Uterus (tissue), 3 donors: ENCODE measurements at regions not wholly inside any gene's neighbourhood (a gene's known extent, or its start where the extent isn't known, plus 50 kb on each side); places are given as distances from the start of the nearest gene placed in this dataset.
"Not testable (repeated sequence)": the region's sequence is repeated elsewhere in the genome, so short reads cannot be mapped to it uniquely, and the experiment has no call there.

Experiments used
- DNase-seq, 2 donors: peaks; one replicate each; pipeline ENCODE4 v3.0.0-alpha.2; 2019 to 2020
- H3K27ac ChIP-seq, 2 donors: fragments of 200-600 bp; sonication (generic); 1 replicate in 1 of 2; 2 replicates in 1 of 2; pipeline ENCODE4 v1.5.1; 2016 to 2018
- H3K27me3 ChIP-seq, 2 donors: fragments of 200-600 bp; sonication (generic); one replicate each; pipeline ENCODE4 v1.5.1; 2018 to 2019; ENCODE audit warnings: control low read depth in 1 of 2
- H3K36me3 ChIP-seq, 2 donors: fragments of 200-600 bp; sonication (generic); one replicate each; pipeline ENCODE4 v1.5.1; 2019; ENCODE audit warnings: control low read depth in 1 of 2
- H3K4me1 ChIP-seq, 2 donors: fragments of 200-600 bp; sonication (generic); one replicate each; pipeline ENCODE4 v1.5.1; 2018 to 2019; ENCODE audit warnings: control low read depth in 1 of 2
- H3K4me3 ChIP-seq, 2 donors: fragments of 200-600 bp; sonication (generic); 1 replicate in 1 of 2; 2 replicates in 1 of 2; pipeline ENCODE4 v1.5.1; 2018 to 2019; ENCODE audit warnings: mild to moderate bottlenecking in 1 of 2
- H3K9me3 ChIP-seq, 2 donors: fragments of 200-600 bp; sonication (generic); one replicate each; pipeline ENCODE4 v1.5.1; 2019; ENCODE audit warnings: control low read depth in 1 of 2
- CTCF ChIP-seq, 4 experiments: fragments of 200-600 bp in 2 of 4; fragments of 450-650 bp in 2 of 4; sonication (generic) in 2 of 4; IDR thresholded peaks; one replicate each; pipeline ENCODE4 v1.5.1; 2016 to 2019; ENCODE audit warnings: antibody characterized with exemption in 4 of 4, mild to moderate bottlenecking in 2 of 4, moderate library complexity in 1 of 4
- POLR2A ChIP-seq, 2 donors: fragments of 450-650 bp; IDR thresholded peaks; one replicate each; pipeline ENCODE4 v1.6.1; 2016; ENCODE audit warnings: antibody characterized with exemption in 2 of 2, mild to moderate bottlenecking in 1 of 2, moderate library complexity in 1 of 2
- intact Hi-C: fragments of 100-400 bp; cut with DNase I; formaldehyde crosslinking; loops from one replicate; pipeline ENCODE4 v1.15.1; 2023; ENCODE audit warnings: low total_unique reads
- donor health status: DM: yes; HTN: yes; CAD: no.

DNA sequence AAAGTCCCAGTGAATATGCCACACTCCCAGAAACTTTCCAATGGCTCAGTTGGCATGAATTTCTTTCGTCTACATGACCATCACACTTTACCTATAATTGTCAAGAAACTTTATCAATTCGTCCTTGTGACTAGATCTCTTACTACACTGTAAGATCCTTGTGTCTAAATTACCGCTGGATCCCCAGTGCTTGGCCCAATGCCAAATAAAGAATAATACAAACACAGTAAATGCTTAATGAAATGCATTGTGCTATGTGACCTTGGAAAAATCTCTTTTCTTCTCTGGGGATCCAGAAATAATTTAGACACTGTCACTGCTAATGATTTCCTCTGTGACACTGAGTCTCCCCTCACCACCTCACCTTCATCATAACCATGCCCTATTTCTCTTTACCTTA, 137.9 kb downstream of the VSIG4 start:
- DNase-seq, result no peak
- intact Hi-C loops, result no loop called here
- no peak for TF ChIP-seq CTCF (IDR thresholded peaks at IDR 0.05)
- TF ChIP-seq POLR2A (IDR thresholded peaks at IDR 0.05), result no peak

GRCh38 chrX:65900850-65901844, 138.7 kb downstream of the VSIG4 start:
- Histone ChIP-seq H3K4me3 (no peak overlapping the region), H3K36me3 (no peaks in the 10 kb centered on the region), H3K4me1 (no peaks in the 10 kb centered on the region), H3K27ac (no peak overlapping the region), H3K9me3 (no peaks in the 10 kb centered on the region), H3K27me3 (no peaks in the 10 kb centered on the region)
- no peak for DNase-seq
- no peak for TF ChIP-seq CTCF (IDR thresholded peaks at IDR 0.05)
- TF ChIP-seq POLR2A (IDR thresholded peaks at IDR 0.05), result no peak
- intact Hi-C loops, result no loop called here

More for the DNA sequence above, 137.9 kb downstream of the VSIG4 start:
- H3K27ac ChIP-seq, result no peak overlapping the region
- no peaks in the 10 kb centered on the region for H3K4me1 ChIP-seq
- no peak overlapping the region for H3K4me3 ChIP-seq
- H3K27me3 ChIP-seq, result no peaks in the 10 kb centered on the region
- H3K9me3 ChIP-seq, result no peaks in the 10 kb centered on the region
- H3K36me3 ChIP-seq, result no peaks in the 10 kb centered on the region

DNA sequence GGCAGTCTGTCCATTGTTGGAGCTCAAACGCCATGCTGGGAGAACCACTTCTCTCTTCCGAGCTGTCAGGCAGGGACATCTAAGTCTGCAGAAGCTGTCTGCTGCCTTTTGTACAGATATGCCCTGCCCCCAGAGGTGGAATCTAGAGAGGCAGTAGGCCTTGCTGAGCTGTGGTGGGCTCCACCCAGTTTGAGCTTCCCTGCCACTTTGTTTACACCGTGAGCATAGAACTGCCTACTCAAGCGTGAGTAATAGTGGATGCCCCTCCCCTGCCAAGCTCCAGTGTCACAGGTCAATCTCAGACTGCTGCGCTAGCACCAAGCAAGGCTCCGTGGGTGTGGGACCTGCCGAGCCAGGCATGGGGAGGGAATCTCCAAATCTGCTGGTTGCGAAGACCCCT, 145.7 kb downstream of the VSIG4 start:
- Histone ChIP-seq H3K36me3 (no peaks in the 10 kb centered on the region), H3K9me3 (no peaks in the 10 kb centered on the region), H3K27ac (no peak overlapping the region), H3K4me3 (no peak overlapping the region), H3K4me1 (no peaks in the 10 kb centered on the region), H3K27me3 (no peaks in the 10 kb centered on the region)
- no peak for DNase-seq
- intact Hi-C loops, result no loop called here
- no peak for TF ChIP-seq POLR2A (IDR thresholded peaks at IDR 0.05)
- TF ChIP-seq CTCF (IDR thresholded peaks at IDR 0.05), result no peak

- H3K36me3 ChIP-seq, intact Hi-C loops, H3K9me3 ChIP-seq, H3K4me1 ChIP-seq, H3K27ac ChIP-seq, H3K4me3 ChIP-seq, H3K27me3 ChIP-seq, DNase-seq: not testable (repeated sequence)
Observed at GRCh38 chrX:65891817-65892216, 148.1 kb downstream of the VSIG4 start.

- H3K9me3 ChIP-seq, H3K4me1 ChIP-seq, H3K36me3 ChIP-seq, DNase-seq, H3K27me3 ChIP-seq, H3K4me3 ChIP-seq, H3K27ac ChIP-seq, intact Hi-C loops: not testable (repeated sequence)
Observed at GRCh38 chrX:65888150-65888549, 151.7 kb downstream of the VSIG4 start.

- TF ChIP-seq CTCF (IDR thresholded peaks at IDR 0.05) (no peak), POLR2A (IDR thresholded peaks at IDR 0.05) (no peak)
Observed at GRCh38 chrX:65883556-65883955, 156.3 kb downstream of the VSIG4 start.

More at GRCh38 chrX:65883556-65883955, 156.3 kb downstream of the VSIG4 start:
- H3K9me3 ChIP-seq, result no peaks in the 10 kb centered on the region
- no peak overlapping the region for H3K4me3 ChIP-seq
- no peaks in the 10 kb centered on the region for H3K27me3 ChIP-seq
- no peak overlapping the region for H3K27ac ChIP-seq
- no peaks in the 10 kb centered on the region for H3K36me3 ChIP-seq
- DNase-seq, result no peak
- no peaks in the 10 kb centered on the region for H3K4me1 ChIP-seq
- intact Hi-C loops, result no loop called here
